ENCODE measurements at regions not wholly inside any gene's neighbourhood (a gene's known extent, or its start where the extent isn't known, plus 50 kb on each side); places are given as distances from the start of the nearest gene placed in this dataset.

GRCh38 chr3:89580859-89581258 is 473.4 kb downstream of the EPHA3 start:
- CTCF ChIA-PET, result no interaction called here
- TF ChIP-seq EZH2 (IDR thresholded peaks at IDR 0.05; ENCODE audit: borderline replicate concordance, low read depth, low read length, severe bottlenecking) (no peak), POLR2A (IDR thresholded peaks at IDR 0.05; ENCODE audit: low read depth, low read length) (no peak), FOS (IDR thresholded peaks at IDR 0.05; ENCODE audit: borderline replicate concordance, insufficient read depth, low read length) (no peak), JUN (IDR thresholded peaks at IDR 0.05; ENCODE audit: borderline replicate concordance, insufficient read depth, insufficient read length, low read depth) (no peak), MYC (IDR thresholded peaks at IDR 0.05; ENCODE audit: low read depth, low read length) (no peak), GATA2 (IDR thresholded peaks at IDR 0.05; ENCODE audit: insufficient read depth, insufficient read length, low read depth, low read length) (no peak), MAX (IDR thresholded peaks at IDR 0.05; ENCODE audit: insufficient read depth, insufficient read length) (no peak), POLR2AphosphoS5 (IDR thresholded peaks at IDR 0.05; ENCODE audit: insufficient read depth, low read depth, low read length) (no peak), CTCF (IDR thresholded peaks at IDR 0.05; ENCODE audit: extremely low read depth in 1 of 2, insufficient read depth in 1 of 2, low read depth in 1 of 2, low read length in 2 of 2) (no peak)
- BruUV-seq (replicated peaks), result no TSS peak

More at GRCh38 chr3:89580859-89581258, 473.4 kb downstream of the EPHA3 start:
- Histone ChIP-seq H3K36me3 (ENCODE audit: control insufficient read depth in 2 of 2, extremely low read depth in 1 of 2, insufficient read depth in 2 of 2, low read length in 2 of 2) (no peaks in the 10 kb centered on the region), H3K4me3 (replicated peaks in 1 of 3; ENCODE audit: insufficient read depth in 1 of 3, low read depth in 1 of 3, low read length in 3 of 3) (no peak overlapping the region), H3K9me1 (replicated peaks; ENCODE audit: control insufficient read depth, extremely low read depth, insufficient read depth, low read length) (no peaks in the 10 kb centered on the region), H3K4me1 (ENCODE audit: control insufficient read depth, extremely low read depth, insufficient read depth, low read length) (no peaks in the 10 kb centered on the region), H3K27me3 (ENCODE audit: control insufficient read depth in 2 of 2, insufficient read depth in 2 of 2, low read length in 2 of 2) (no peaks in the 10 kb centered on the region), H3K4me2 (ENCODE audit: insufficient read depth, low read length) (no peak overlapping the region), H3K27ac (ENCODE audit: insufficient read depth, low read depth, low read length) (no peak overlapping the region), H3K79me2 (ENCODE audit: control insufficient read depth, insufficient read depth, low read length) (no peaks in the 10 kb centered on the region), H4K20me1 (replicated peaks; ENCODE audit: control insufficient read depth, extremely low read depth, insufficient read depth, low read length) (no peaks in the 10 kb centered on the region), H3K9ac (replicated peaks; ENCODE audit: extremely low read depth, insufficient read depth, low read length) (no peak overlapping the region), H2AFZ (ENCODE audit: low read depth, low read length) (no peak overlapping the region), H3K9me3 (replicated peaks; ENCODE audit: control insufficient read depth, insufficient read depth, low read length) (no peaks in the 10 kb centered on the region)
- DNase-seq (ENCODE audit: low read depth, low spot score) (no peak), FAIRE-seq (no peak)
- dilution Hi-C loops (cut with MboI; ENCODE audit: extremely low pct_ligation_motif_present, low sequenced_read_pairs) (no loop called here), intact Hi-C loops (cut with micrococcal nuclease) (no loop called here)
- POLR2A ChIA-PET, result no interaction called here

Measured in endothelial cell of umbilical vein (primary cell).